Osteoblast (primary cell): ENCODE measurements at regions not wholly inside any gene's neighbourhood (a gene's known extent, or its start where the extent isn't known, plus 50 kb on each side); places are given as distances from the start of the nearest gene placed in this dataset.

Experiments
- DNase-seq: peaks from one replicate; pipeline ENCODE4 v3.0.0; 2011; ENCODE audit warnings: low spot score, mixed read lengths; ENCODE audit not compliant: insufficient read length; ENCODE audit errors: missing footprints
- H2AFZ ChIP-seq: 2 replicates; pipeline ENCODE4 v1.6.0; 2011; ENCODE audit warnings: mild to moderate bottlenecking, low read length
- H3K27ac ChIP-seq: 2 replicates; pipeline ENCODE4 v1.5.1; 2011; ENCODE audit warnings: mild to moderate bottlenecking, low read depth, low read length, moderate library complexity
- H3K27me3 ChIP-seq: 2 replicates; pipeline ENCODE4 v1.6.0; 2012; ENCODE audit warnings: mild to moderate bottlenecking, control low read depth, inconsistent platforms, low read length, moderate library complexity; ENCODE audit not compliant: insufficient read depth
- H3K36me3 ChIP-seq: 2 replicates; pipeline ENCODE4 v1.5.1; 2011; ENCODE audit warnings: mild to moderate bottlenecking, low read length, control low read depth, moderate library complexity; ENCODE audit not compliant: insufficient read depth
- H3K4me1 ChIP-seq: 2 replicates; pipeline ENCODE4 v1.5.1; 2011; ENCODE audit warnings: mild to moderate bottlenecking, low read length, control low read depth, moderate library complexity; ENCODE audit not compliant: insufficient read depth
- H3K4me2 ChIP-seq: 2 replicates; pipeline ENCODE4 v1.6.0; 2011; ENCODE audit warnings: mild to moderate bottlenecking, low read length; ENCODE audit not compliant: insufficient read depth
- H3K4me3 ChIP-seq: fragments of 200-600 bp; sonication (generic); 3 replicates; pipeline ENCODE4 v1.5.1; 2012; ENCODE audit warnings: mild to moderate bottlenecking, low read length, inconsistent platforms; ENCODE audit not compliant: insufficient read depth
- H3K79me2 ChIP-seq: 2 replicates; pipeline ENCODE4 v1.6.0; 2012; ENCODE audit warnings: mild to moderate bottlenecking, low read length, control low read depth, inconsistent platforms; ENCODE audit not compliant: insufficient read depth
- H3K9me3 ChIP-seq: 2 replicates; pipeline ENCODE4 v1.5.1; 2011; ENCODE audit warnings: low read depth, low read length, control low read depth
- H4K20me1 ChIP-seq: 2 replicates; pipeline ENCODE4 v1.6.0; 2012; ENCODE audit warnings: mild to moderate bottlenecking, low read length, control low read depth; ENCODE audit not compliant: insufficient read depth
- CTCF ChIP-seq: IDR thresholded peaks from 2 replicates; pipeline ENCODE4 v1.5.1; 2011; ENCODE audit warnings: mild to moderate bottlenecking, low read depth, low read length, moderate library complexity; ENCODE audit errors: extremely low read depth

DNA sequence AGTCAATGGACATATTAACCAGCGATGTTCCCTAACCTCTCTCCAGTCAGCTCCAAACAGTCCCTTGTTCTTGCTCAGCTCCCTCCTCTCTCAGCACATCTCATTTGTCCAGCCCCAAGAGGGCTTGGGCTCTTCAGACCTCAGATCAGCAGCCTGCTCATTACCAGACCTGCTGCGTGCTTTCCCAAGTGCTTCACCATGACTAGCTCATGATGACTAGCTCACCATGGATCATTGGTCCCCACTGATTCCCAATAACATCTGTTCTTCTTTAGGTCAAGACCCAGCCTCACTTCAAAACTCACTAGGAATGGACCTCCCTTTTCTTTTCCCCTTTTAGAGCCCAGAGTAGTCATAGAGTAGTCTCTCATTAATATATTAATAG lies 121.9 kb downstream of the SLC16A9 start:
- H4K20me1 ChIP-seq: no peaks in the 10 kb centered on the region
- H3K27me3 ChIP-seq: no peaks in the 10 kb centered on the region
- TF ChIP-seq CTCF: no peak
- no peaks in the 10 kb centered on the region for H3K36me3 ChIP-seq
- DNase-seq: no peak
- no peak overlapping the region for H3K4me2 ChIP-seq
- H2AFZ ChIP-seq: no peak overlapping the region
- no peaks in the 10 kb centered on the region for H3K79me2 ChIP-seq
- H3K27ac ChIP-seq: no peak overlapping the region
- no peaks in the 10 kb centered on the region for H3K4me1 ChIP-seq
- H3K9me3 ChIP-seq: no peaks in the 10 kb centered on the region
- H3K4me3 ChIP-seq: no peak overlapping the region

GRCh38 chr10:59587083-59587755 lies 122.4 kb downstream of the SLC16A9 start:
- Histone ChIP-seq H3K9me3 (no peaks in the 10 kb centered on the region), H3K4me2 (no peak overlapping the region), H3K27me3 (no peaks in the 10 kb centered on the region), H3K4me3 (no peak overlapping the region), H3K36me3 (no peaks in the 10 kb centered on the region), H2AFZ (no peak overlapping the region), H3K79me2 (no peaks in the 10 kb centered on the region), H3K4me1 (no peaks in the 10 kb centered on the region), H3K27ac (no peak overlapping the region), H4K20me1 (no peaks in the 10 kb centered on the region)
- DNase-seq: no peak
- TF ChIP-seq CTCF: no peak

DNA sequence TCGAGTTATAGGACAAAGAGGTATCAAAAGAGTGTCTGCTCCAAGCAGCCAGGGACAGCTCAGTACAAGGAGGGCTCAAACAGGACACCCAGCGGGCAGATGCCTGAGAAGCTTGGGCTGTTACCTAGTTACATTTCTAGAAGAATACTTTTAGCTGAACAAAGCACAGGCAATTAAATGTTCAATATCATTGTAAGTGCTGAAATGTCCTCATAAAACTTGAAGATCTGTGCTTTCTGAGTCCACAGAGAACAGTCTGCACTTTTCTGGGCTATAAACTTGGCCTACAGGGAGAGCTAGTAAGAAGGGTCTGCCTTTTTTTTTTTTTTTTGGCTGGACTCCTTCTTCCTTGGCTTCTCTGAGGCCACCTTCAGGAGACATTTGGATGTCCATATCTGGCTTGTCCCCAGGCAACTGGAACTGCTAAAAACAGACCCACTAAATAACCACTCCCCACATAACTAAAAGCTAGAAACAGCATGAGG lies 123.2 kb downstream of the SLC16A9 start:
- H2AFZ ChIP-seq: no peak overlapping the region
- H3K9me3 ChIP-seq: no peaks in the 10 kb centered on the region
- no peaks in the 10 kb centered on the region for H4K20me1 ChIP-seq
- TF ChIP-seq CTCF: no peak
- no peak overlapping the region for H3K4me2 ChIP-seq
- H3K79me2 ChIP-seq: no peaks in the 10 kb centered on the region
- no peaks in the 10 kb centered on the region for H3K4me1 ChIP-seq
- no peaks in the 10 kb centered on the region for H3K36me3 ChIP-seq
- H3K27me3 ChIP-seq: no peaks in the 10 kb centered on the region
- H3K4me3 ChIP-seq: no peak overlapping the region
- H3K27ac ChIP-seq: no peak overlapping the region
- no peak for DNase-seq

- no peak for TF ChIP-seq CTCF
- H3K4me1 ChIP-seq: no peaks in the 10 kb centered on the region
- H3K27ac ChIP-seq: no peak overlapping the region
- H3K79me2 ChIP-seq: no peaks in the 10 kb centered on the region
- H3K27me3 ChIP-seq: no peaks in the 10 kb centered on the region
- H2AFZ ChIP-seq: no peak overlapping the region
- H3K4me3 ChIP-seq: no peak overlapping the region
- H3K4me2 ChIP-seq: no peak overlapping the region
- DNase-seq: no peak
- H4K20me1 ChIP-seq: no peaks in the 10 kb centered on the region
- no peaks in the 10 kb centered on the region for H3K36me3 ChIP-seq
- no peaks in the 10 kb centered on the region for H3K9me3 ChIP-seq
These were observed 124.5 kb downstream of the SLC16A9 start for GRCh38 chr10:59585046-59585700.
